Prostate gland (tissue), 2 donors: ENCODE measurements at regions not wholly inside any gene's neighbourhood (a gene's known extent, or its start where the extent isn't known, plus 50 kb on each side); places are given as distances from the start of the nearest gene placed in this dataset.

Experiments
- DNase-seq: peaks from one replicate; pipeline ENCODE4 v3.0.0-alpha.2; 2019; ENCODE audit warnings: low spot score
- H3K27ac ChIP-seq, 2 donors: fragments of 200-600 bp; sonication (generic); 2 replicates each; pipeline ENCODE4 v1.5.1; 2017 to 2019
- H3K27me3 ChIP-seq: fragments of 200-600 bp; sonication (generic); replicated peaks from 2 replicates; pipeline ENCODE4 v1.5.1; 2019; ENCODE audit not compliant: insufficient read depth
- H3K36me3 ChIP-seq, 2 donors: fragments of 200-600 bp; sonication (generic); 1 replicate in 1 of 2; 2 replicates in 1 of 2; pipeline versions ENCODE4 v1.5.1 to v1.8.1; 2017 to 2019
- H3K4me1 ChIP-seq: fragments of 200-600 bp; sonication (generic); replicated peaks from 2 replicates; pipeline ENCODE4 v1.5.1; 2019
- H3K4me3 ChIP-seq, 2 donors: fragments of 200-600 bp; sonication (generic); 2 replicates each; pipeline ENCODE4 v1.5.1; 2017 to 2019
- H3K9me3 ChIP-seq: fragments of 200-600 bp; sonication (generic); 2 replicates; pipeline ENCODE4 v1.5.1; 2017
- POLR2A ChIP-seq: fragments of 450-650 bp; IDR thresholded peaks from one replicate; pipeline ENCODE4 v1.6.1; 2016; ENCODE audit warnings: antibody characterized with exemption, mild to moderate bottlenecking
- POLR2AphosphoS5 ChIP-seq: sonication (generic); formaldehyde crosslinking; IDR thresholded peaks from one replicate; pipeline ENCODE4 v1.6.1; 2017; ENCODE audit warnings: antibody characterized with exemption
- WGBS: methylation state at CpG from one replicate; pipeline ENCODE4 v1.1.5; 2018; 5-methylcytosine and 5-hydroxymethylcytosine counted together
- intact Hi-C: fragments of 100-400 bp; cut with DNase I; formaldehyde crosslinking; loops from one replicate; pipeline ENCODE4 v1.14.2; 2022
- TF ChIP-seq, protein P1 (sequence below), 4 experiments: fragments of 200-600 bp in 2 of 4; fragments of 450-650 bp in 2 of 4; sonication (generic) in 2 of 4; IDR thresholded peaks; 1 replicate in 3 of 4; 2 replicates in 1 of 4; pipeline ENCODE4 v1.5.1; 2016 to 2019; ENCODE audit warnings: antibody characterized with exemption in 4 of 4, mild to moderate bottlenecking in 2 of 4, moderate library complexity in 2 of 4

DNA sequence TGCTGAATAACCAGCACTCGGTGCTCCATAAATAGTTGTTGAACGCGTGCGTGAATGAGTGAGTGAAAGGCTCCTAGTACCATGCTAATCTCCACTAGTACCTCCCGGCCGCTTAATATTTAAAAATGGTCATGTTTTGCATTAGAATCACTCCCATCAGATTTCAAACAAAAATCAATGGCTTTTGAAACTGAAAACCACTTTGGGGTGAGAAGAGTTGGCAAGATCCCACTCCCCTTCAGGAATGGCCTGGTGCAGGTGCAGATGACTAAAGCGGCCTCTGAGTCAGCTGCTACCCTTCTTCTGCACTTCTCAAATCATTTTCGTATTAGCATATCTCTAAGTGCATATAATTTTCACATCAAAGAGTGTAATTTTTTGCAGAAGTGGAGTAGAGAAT lies 425.3 kb upstream of the PROK2 start:
- no peak for DNase-seq
- H3K27me3 ChIP-seq = no peaks in the 10 kb centered on the region
- H3K27ac ChIP-seq = no peak overlapping the region
- no peaks in the 10 kb centered on the region for H3K4me1 ChIP-seq
- 89% methylated on average over 8 of the region's 8 CpGs for WGBS
- no peaks in the 10 kb centered on the region for H3K36me3 ChIP-seq
- TF ChIP-seq POLR2AphosphoS5 = no peak
- TF ChIP-seq, protein P1, sequence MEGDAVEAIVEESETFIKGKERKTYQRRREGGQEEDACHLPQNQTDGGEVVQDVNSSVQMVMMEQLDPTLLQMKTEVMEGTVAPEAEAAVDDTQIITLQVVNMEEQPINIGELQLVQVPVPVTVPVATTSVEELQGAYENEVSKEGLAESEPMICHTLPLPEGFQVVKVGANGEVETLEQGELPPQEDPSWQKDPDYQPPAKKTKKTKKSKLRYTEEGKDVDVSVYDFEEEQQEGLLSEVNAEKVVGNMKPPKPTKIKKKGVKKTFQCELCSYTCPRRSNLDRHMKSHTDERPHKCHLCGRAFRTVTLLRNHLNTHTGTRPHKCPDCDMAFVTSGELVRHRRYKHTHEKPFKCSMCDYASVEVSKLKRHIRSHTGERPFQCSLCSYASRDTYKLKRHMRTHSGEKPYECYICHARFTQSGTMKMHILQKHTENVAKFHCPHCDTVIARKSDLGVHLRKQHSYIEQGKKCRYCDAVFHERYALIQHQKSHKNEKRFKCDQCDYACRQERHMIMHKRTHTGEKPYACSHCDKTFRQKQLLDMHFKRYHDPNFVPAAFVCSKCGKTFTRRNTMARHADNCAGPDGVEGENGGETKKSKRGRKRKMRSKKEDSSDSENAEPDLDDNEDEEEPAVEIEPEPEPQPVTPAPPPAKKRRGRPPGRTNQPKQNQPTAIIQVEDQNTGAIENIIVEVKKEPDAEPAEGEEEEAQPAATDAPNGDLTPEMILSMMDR (IDR thresholded peaks at IDR 0.05) = no peak
- TF ChIP-seq POLR2A = no peak
- H3K4me3 ChIP-seq = no peak overlapping the region
- H3K9me3 ChIP-seq = no peaks in the 10 kb centered on the region
- intact Hi-C loops = no loop called here

DNA sequence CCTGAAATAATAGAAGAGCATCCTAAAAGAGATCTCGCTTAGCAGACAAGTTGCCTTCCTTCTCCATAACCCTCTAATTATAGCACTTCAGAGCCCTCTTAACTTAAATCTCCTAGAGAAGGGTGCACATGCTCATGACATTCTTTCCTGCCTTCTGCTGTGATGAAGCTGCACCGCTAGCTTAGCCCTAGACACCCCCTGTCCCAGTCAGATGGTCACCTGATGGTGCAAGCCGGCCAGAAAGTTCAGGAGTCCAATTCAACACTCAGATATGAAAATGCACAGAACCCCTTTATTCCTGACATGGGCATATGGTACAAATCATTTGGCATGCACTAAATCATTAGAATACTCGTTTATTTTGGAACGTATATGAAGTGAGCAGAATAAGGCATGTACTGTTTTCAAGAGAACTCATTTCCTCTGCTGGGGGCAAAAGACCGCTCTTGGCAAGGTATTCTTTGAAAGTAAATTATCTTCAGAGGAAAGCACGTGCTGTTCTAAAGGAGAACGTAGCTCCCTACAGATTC lies 420.4 kb upstream of the PROK2 start:
- Histone ChIP-seq H3K27ac (no peak overlapping the region), H3K4me3 (no peak overlapping the region), H3K9me3 (no peaks in the 10 kb centered on the region), H3K36me3 (no peaks in the 10 kb centered on the region), H3K4me1 (no peaks in the 10 kb centered on the region), H3K27me3 (no peaks in the 10 kb centered on the region)
- intact Hi-C loops = no loop called here
- DNase-seq = no peak
- no peak for TF ChIP-seq POLR2AphosphoS5
- TF ChIP-seq, protein P1 (IDR thresholded peaks at IDR 0.05) = no peak
- no peak for TF ChIP-seq POLR2A
- WGBS = 53% methylated on average over 8 of the region's 8 CpGs

DNA sequence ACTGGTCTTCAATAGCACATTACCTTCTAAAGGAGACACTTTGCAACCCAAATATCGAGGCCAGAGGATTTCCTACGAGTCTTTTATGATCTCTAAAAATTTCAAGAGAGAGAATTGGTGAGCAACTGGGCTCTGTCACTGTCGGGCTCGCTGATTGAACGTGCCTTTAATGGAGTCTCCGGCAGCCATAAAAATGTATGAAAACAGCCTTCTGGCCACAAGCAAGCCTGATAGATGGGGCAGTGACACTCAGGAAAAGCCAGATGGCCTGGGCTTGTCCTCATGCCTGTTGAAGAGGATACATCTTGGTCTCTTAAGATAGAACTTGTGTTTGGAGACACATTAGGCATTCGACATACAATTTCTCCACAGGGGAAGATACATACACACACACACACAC lies 419.5 kb upstream of the PROK2 start:
- Histone ChIP-seq H3K9me3 (no peaks in the 10 kb centered on the region), H3K27me3 (no peaks in the 10 kb centered on the region), H3K27ac (no peak overlapping the region), H3K36me3 (no peaks in the 10 kb centered on the region), H3K4me1 (no peaks in the 10 kb centered on the region), H3K4me3 (no peak overlapping the region)
- no peak for TF ChIP-seq POLR2AphosphoS5
- no peak for TF ChIP-seq POLR2A
- TF ChIP-seq, protein P1 (IDR thresholded peaks at IDR 0.05) = no peak
- WGBS = 86% methylated on average over 7 of the region's 7 CpGs
- intact Hi-C loops = no loop called here
- no peak for DNase-seq

DNA sequence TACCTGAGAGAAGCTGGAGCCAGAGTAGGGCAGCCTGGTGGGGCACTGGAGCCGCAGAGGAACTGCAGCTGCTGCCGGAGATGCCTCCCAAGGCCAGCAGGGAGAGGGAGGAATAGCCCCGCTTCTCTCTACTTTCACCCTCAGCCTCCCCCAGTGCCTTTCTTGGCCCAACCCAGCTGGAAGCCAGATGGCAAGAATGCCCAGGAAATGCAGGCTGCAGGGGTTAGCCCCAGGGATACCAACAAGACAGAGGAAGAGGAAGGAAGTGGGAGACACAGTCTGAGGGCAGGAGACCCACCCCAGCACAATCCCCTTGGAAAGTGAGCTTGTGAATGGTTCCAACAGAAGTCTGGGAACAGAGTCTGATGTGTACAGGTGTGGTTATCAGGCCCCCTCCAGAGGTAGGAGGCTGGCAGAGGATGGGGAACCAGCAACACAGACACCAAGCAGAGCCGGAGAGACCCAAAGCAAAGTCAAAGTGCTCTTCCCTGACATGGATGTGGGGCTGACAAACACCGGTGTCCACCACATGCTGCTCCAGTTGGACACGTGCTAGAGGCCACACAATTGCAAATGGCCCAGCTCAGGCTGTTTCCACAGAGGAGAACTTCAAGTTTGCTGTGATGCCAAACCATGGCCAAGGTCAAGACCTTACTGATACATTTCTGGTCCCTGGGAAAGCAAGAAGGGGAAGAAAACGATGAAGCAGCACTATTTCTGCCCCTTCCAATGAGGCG lies 418.8 kb upstream of the PROK2 start:
- H3K27ac ChIP-seq = no peak overlapping the region
- TF ChIP-seq POLR2AphosphoS5 = no peak
- TF ChIP-seq, protein P1 (IDR thresholded peaks at IDR 0.05) = no peak
- TF ChIP-seq POLR2A = no peak
- no peaks in the 10 kb centered on the region for H3K9me3 ChIP-seq
- H3K4me1 ChIP-seq = no peaks in the 10 kb centered on the region
- no peak for DNase-seq
- 91% methylated on average over 8 of the region's 8 CpGs for WGBS
- intact Hi-C loops = no loop called here
- no peaks in the 10 kb centered on the region for H3K36me3 ChIP-seq
- no peak overlapping the region for H3K4me3 ChIP-seq
- no peaks in the 10 kb centered on the region for H3K27me3 ChIP-seq

DNA sequence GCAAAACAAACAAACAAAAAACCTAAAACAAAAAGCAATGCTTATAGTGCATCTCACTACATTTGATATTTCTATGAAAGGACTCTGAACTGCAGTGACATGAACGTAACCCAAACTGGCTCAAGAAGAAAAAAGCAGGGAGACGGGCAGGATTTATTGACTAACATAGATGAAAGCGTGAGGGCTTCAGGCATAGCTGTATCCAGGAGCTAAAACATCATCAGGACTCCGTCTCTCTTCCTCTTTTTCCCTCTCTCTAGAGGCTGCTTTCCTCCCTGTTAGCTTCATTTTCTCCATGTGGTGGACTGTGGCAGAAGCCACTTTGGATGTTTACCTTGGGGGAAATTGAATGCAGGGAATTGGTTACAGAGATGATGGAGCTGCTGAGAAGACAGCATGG lies 418.2 kb upstream of the PROK2 start:
- no peak overlapping the region for H3K27ac ChIP-seq
- no peaks in the 10 kb centered on the region for H3K27me3 ChIP-seq
- H3K36me3 ChIP-seq = no peaks in the 10 kb centered on the region
- H3K4me1 ChIP-seq = no peaks in the 10 kb centered on the region
- DNase-seq = no peak
- no peak overlapping the region for H3K4me3 ChIP-seq
- 97% methylated on average over 4 of the region's 4 CpGs for WGBS
- no peaks in the 10 kb centered on the region for H3K9me3 ChIP-seq
- TF ChIP-seq, protein P1 (IDR thresholded peaks at IDR 0.05) = no peak
- TF ChIP-seq POLR2AphosphoS5 (no peak), POLR2A (no peak)
- intact Hi-C loops = no loop called here
